ENCODE measurements at regions not wholly inside any gene's neighbourhood (a gene's known extent, or its start where the extent isn't known, plus 50 kb on each side); places are given as distances from the start of the nearest gene placed in this dataset.

DNA sequence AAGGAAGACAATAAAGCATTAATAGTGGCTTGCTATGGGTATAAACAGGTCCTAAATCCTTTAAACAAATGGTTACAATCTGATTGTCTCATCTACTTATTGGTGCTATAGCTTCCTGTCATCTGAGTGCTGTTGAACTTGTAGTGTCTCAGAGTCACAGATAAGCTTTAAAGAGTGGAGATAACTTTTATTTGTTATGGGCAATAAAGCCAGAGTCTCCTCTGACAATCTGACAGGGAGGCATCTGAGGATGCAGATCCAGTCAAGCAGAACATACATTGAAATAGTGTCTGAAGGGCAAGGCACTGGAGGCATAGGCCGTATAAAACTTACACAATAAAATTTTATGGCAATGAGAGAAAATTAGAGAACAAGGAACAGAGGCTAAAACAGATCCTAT lies 1132.4 kb upstream of the CDH2 start:
- peaks cover 2% of the 10 kb centered on the region for H3K27me3 Mint-ChIP-seq (ENCODE audit: insufficient read depth, low read depth)
- H3K9me3 Mint-ChIP-seq = no peaks in the 10 kb centered on the region
- H3F3A ChIP-seq (ENCODE audit: low read depth) = no peaks in the 10 kb centered on the region
- no peaks in the 10 kb centered on the region for H3K4me1 ChIP-seq
- no peak overlapping the region for H3K9ac ChIP-seq
- H3K36me3 Mint-ChIP-seq = no peaks in the 10 kb centered on the region
- no peak overlapping the region for H3K4me2 ChIP-seq
- no peak for DNase-seq (ENCODE audit: low spot score)
- peaks cover 6% of the 10 kb centered on the region for H3K4me1 Mint-ChIP-seq
- no peak overlapping the region for H2AFZ ChIP-seq (replicated peaks)
- no peak overlapping the region for H3K4me3 Mint-ChIP-seq
- H4K20me1 ChIP-seq (ENCODE audit: low read depth) = no peaks in the 10 kb centered on the region
- no peaks in the 10 kb centered on the region for H3K79me2 ChIP-seq (ENCODE audit: low read depth)
- no peak overlapping the region for H3K27ac ChIP-seq
- no peak for TF ChIP-seq EZH2phosphoT487 (IDR thresholded peaks at IDR 0.05)
- TF ChIP-seq CTCF (IDR thresholded peaks at IDR 0.05) = no peak
- no peak for TF ChIP-seq EZH2 (IDR thresholded peaks at IDR 0.05)
- H3K27ac Mint-ChIP-seq = no peak overlapping the region
- H3K36me3 ChIP-seq = no peaks in the 10 kb centered on the region
- no peaks in the 10 kb centered on the region for H3K9me3 ChIP-seq (ENCODE audit: low read depth)
- no peaks in the 10 kb centered on the region for H3K27me3 ChIP-seq
- H3K4me3 ChIP-seq = no peak overlapping the region

GRCh38 chr18:29307982-29308381 lies 1131.1 kb upstream of the CDH2 start:
- no peaks in the 10 kb centered on the region for H3K36me3 Mint-ChIP-seq
- H3K27me3 ChIP-seq = no peaks in the 10 kb centered on the region
- H3K9ac ChIP-seq = no peak overlapping the region
- peaks cover 6% of the 10 kb centered on the region for H3K4me1 Mint-ChIP-seq
- no peak overlapping the region for H3K4me2 ChIP-seq
- no peak for DNase-seq (ENCODE audit: low spot score)
- H3K27ac Mint-ChIP-seq = no peak overlapping the region
- no peaks in the 10 kb centered on the region for H3K4me1 ChIP-seq
- H3K9me3 ChIP-seq (ENCODE audit: low read depth) = no peaks in the 10 kb centered on the region
- H3K36me3 ChIP-seq = no peaks in the 10 kb centered on the region
- H3K4me3 ChIP-seq = no peak overlapping the region
- no peaks in the 10 kb centered on the region for H3K79me2 ChIP-seq (ENCODE audit: low read depth)
- no peaks in the 10 kb centered on the region for H4K20me1 ChIP-seq (ENCODE audit: low read depth)
- no peak overlapping the region for H2AFZ ChIP-seq (replicated peaks)
- no peaks in the 10 kb centered on the region for H3F3A ChIP-seq (ENCODE audit: low read depth)
- no peak overlapping the region for H3K27ac ChIP-seq
- no peak overlapping the region for H3K4me3 Mint-ChIP-seq
- H3K27me3 Mint-ChIP-seq (ENCODE audit: insufficient read depth, low read depth) = peaks cover under 1% of the 10 kb centered on the region
- H3K9me3 Mint-ChIP-seq = no peaks in the 10 kb centered on the region
- no peak for TF ChIP-seq CTCF (IDR thresholded peaks at IDR 0.05)
- TF ChIP-seq EZH2phosphoT487 (IDR thresholded peaks at IDR 0.05) = no peak
- no peak for TF ChIP-seq EZH2 (IDR thresholded peaks at IDR 0.05)

DNA sequence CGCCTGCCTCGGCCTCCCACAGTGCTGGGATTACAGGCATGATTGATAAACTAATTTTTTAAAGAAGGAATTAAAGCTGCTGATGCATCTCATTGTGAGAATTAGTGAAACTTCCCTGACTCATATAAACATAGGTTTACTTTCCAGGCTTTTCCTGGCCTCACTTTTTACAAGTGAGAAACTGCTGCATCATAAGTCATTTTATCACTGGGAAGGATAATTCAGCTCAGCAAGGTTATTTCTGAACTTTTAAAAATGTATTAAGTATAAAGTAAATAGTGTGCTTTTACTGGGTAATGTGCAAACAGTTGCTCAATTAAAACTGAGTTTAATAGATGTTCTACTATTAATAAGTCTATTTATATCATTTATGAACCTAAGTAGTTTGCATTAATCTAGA lies 1130.3 kb upstream of the CDH2 start:
- Histone ChIP-seq H4K20me1 (ENCODE audit: low read depth) (no peaks in the 10 kb centered on the region), H3K9ac (no peak overlapping the region), H3K27me3 (no peaks in the 10 kb centered on the region), H3K4me3 (no peak overlapping the region), H3K4me2 (no peak overlapping the region), H3F3A (ENCODE audit: low read depth) (no peaks in the 10 kb centered on the region), H3K79me2 (ENCODE audit: low read depth) (no peaks in the 10 kb centered on the region), H3K4me1 (no peaks in the 10 kb centered on the region), H2AFZ (replicated peaks) (no peak overlapping the region), H3K27ac (no peak overlapping the region), H3K9me3 (ENCODE audit: low read depth) (no peaks in the 10 kb centered on the region), H3K36me3 (no peaks in the 10 kb centered on the region)
- DNase-seq (ENCODE audit: low spot score) = no peak
- no peaks in the 10 kb centered on the region for H3K27me3 Mint-ChIP-seq (ENCODE audit: insufficient read depth, low read depth)
- H3K9me3 Mint-ChIP-seq = no peaks in the 10 kb centered on the region
- TF ChIP-seq EZH2 (IDR thresholded peaks at IDR 0.05) = no peak
- TF ChIP-seq CTCF (IDR thresholded peaks at IDR 0.05) = no peak
- TF ChIP-seq EZH2phosphoT487 (IDR thresholded peaks at IDR 0.05) = no peak
- H3K4me3 Mint-ChIP-seq = no peak overlapping the region
- H3K27ac Mint-ChIP-seq = no peak overlapping the region
- H3K36me3 Mint-ChIP-seq = no peaks in the 10 kb centered on the region
- peaks cover 6% of the 10 kb centered on the region for H3K4me1 Mint-ChIP-seq

GRCh38 chr18:29305516-29305915 lies 1128.6 kb upstream of the CDH2 start:
- H3K4me3 Mint-ChIP-seq = no peak overlapping the region
- no peak overlapping the region for H3K4me3 ChIP-seq
- no peaks in the 10 kb centered on the region for H3K27me3 Mint-ChIP-seq (ENCODE audit: insufficient read depth, low read depth)
- H3K36me3 Mint-ChIP-seq = no peaks in the 10 kb centered on the region
- no peaks in the 10 kb centered on the region for H3K4me1 ChIP-seq
- H3K36me3 ChIP-seq = no peaks in the 10 kb centered on the region
- no peak overlapping the region for H3K27ac ChIP-seq
- no peaks in the 10 kb centered on the region for H4K20me1 ChIP-seq (ENCODE audit: low read depth)
- H3K9ac ChIP-seq = no peak overlapping the region
- no peaks in the 10 kb centered on the region for H3K79me2 ChIP-seq (ENCODE audit: low read depth)
- no peak for TF ChIP-seq CTCF (IDR thresholded peaks at IDR 0.05)
- TF ChIP-seq EZH2 (IDR thresholded peaks at IDR 0.05) = no peak
- no peak for TF ChIP-seq EZH2phosphoT487 (IDR thresholded peaks at IDR 0.05)
- H2AFZ ChIP-seq (replicated peaks) = no peak overlapping the region
- H3K4me1 Mint-ChIP-seq = peaks cover 6% of the 10 kb centered on the region
- H3K27ac Mint-ChIP-seq = no peak overlapping the region
- no peaks in the 10 kb centered on the region for H3K27me3 ChIP-seq
- H3K9me3 Mint-ChIP-seq = no peaks in the 10 kb centered on the region
- H3K9me3 ChIP-seq (ENCODE audit: low read depth) = no peaks in the 10 kb centered on the region
- H3K4me2 ChIP-seq = no peak overlapping the region
- no peak for DNase-seq (ENCODE audit: low spot score)
- H3F3A ChIP-seq (ENCODE audit: low read depth) = no peaks in the 10 kb centered on the region
